ENCODE measurements at regions not wholly inside any gene's neighbourhood (a gene's known extent, or its start where the extent isn't known, plus 50 kb on each side); places are given as distances from the start of the nearest gene placed in this dataset.
"Not testable (repeated sequence)": the region's sequence is repeated elsewhere in the genome, so short reads cannot be mapped to it uniquely, and the experiment has no call there.

DNA sequence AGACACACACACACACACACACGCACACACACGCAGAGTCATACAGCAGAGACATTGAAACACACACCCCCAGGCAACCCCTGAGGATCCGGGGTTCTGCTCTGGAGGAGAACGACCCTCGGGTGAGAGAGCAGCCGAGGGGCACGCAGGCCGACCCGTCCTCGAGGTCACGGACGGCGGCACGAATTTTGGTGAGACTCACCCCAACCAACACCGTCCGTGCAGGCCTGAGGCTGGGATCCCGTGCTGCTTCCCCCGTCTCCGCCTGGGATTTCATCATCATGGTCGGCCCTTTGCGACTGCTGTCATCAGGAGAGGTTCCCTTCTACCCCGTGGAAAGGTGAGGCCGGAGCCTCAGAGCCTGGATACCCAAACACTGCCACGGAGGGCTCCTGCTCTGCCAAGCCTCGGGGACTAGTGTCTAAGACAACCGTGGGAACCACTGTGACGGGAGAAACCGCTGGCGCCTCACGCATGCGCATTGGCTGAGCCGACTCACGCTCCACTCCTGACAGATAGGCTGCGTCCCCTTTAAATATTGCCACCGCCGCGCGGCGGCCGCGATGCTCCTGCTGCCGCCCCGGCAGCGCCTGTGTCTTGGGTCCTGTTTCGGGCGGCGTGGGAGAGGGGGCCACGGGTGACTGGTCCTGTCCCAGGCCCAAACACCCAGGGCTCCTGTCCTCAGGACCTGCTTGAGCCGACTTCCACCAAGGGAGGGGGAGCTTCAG lies 699.1 kb upstream of the TPTE start:
- H3K4me1 Mint-ChIP-seq (ENCODE audit: low read depth); H3K4me3 Mint-ChIP-seq; DNase-seq; H3K27ac Mint-ChIP-seq; intact Hi-C loops (cut with micrococcal nuclease); H3K36me3 Mint-ChIP-seq (ENCODE audit: low read depth); H3K9me3 Mint-ChIP-seq; CTCF ChIA-PET; H3K27me3 Mint-ChIP-seq (ENCODE audit: low read depth): not testable (repeated sequence)

DNA sequence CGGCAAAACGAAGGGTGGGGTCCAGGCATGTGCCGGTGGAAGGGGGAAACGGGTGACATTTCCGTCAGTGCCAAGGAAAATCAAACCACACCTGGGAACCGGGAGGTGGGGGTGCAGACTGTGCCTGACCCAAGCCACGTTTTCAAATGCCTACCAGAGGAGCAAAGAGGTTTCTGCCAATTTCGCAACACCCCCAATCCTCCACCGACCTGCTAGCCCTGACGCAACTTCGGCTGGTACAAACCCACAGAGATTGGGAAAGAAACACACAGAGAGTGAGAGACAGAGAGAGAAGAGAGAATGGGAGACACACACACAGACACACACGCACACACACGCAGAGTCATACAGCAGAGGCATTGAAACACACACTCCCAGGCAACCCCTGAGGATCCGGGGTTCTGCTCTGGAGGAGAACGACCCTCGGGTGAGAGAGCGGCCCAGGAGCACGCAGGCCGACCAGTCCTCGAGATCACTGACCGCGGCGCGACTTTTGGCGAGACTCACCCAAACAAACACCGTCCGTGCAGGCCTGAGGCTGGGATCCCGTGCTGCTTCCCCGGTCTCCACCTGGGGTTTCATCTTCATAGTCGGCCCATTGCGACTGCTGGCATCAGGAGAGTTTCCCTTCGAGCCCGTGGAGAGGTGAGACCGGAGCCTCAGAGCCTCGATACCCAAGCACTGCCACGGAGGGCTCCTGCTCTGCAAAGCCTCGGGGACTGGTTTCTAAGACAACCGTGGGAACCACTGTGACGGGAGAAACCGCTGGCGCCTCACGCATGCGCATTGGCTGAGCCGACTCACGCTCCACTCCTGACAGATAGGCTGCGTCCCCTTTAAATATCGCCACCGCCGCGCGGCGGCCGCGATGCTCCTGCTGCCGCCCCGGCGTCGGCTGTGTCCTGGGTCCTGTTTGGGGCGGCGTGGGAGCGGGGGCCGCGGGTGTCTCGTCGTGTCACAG lies 697.9 kb upstream of the TPTE start:
- H3K27me3 Mint-ChIP-seq (ENCODE audit: low read depth); H3K36me3 Mint-ChIP-seq (ENCODE audit: low read depth); DNase-seq; H3K4me1 Mint-ChIP-seq (ENCODE audit: low read depth); CTCF ChIA-PET; H3K4me3 Mint-ChIP-seq; intact Hi-C loops (cut with micrococcal nuclease); H3K27ac Mint-ChIP-seq; H3K9me3 Mint-ChIP-seq: not testable (repeated sequence)

GRCh38 chr21:9830801-9831200 lies 690.6 kb upstream of the TPTE start:
- intact Hi-C loops (cut with micrococcal nuclease); H3K36me3 Mint-ChIP-seq (ENCODE audit: low read depth); H3K27me3 Mint-ChIP-seq (ENCODE audit: low read depth); H3K4me3 Mint-ChIP-seq; H3K4me1 Mint-ChIP-seq (ENCODE audit: low read depth); H3K9me3 Mint-ChIP-seq; CTCF ChIA-PET; DNase-seq; H3K27ac Mint-ChIP-seq: not testable (repeated sequence)

- H3K36me3 Mint-ChIP-seq (ENCODE audit: low read depth); H3K9me3 Mint-ChIP-seq; DNase-seq: not testable (repeated sequence)
These were observed 688.6 kb upstream of the TPTE start for GRCh38 chr21:9832751-9833150.

DNA sequence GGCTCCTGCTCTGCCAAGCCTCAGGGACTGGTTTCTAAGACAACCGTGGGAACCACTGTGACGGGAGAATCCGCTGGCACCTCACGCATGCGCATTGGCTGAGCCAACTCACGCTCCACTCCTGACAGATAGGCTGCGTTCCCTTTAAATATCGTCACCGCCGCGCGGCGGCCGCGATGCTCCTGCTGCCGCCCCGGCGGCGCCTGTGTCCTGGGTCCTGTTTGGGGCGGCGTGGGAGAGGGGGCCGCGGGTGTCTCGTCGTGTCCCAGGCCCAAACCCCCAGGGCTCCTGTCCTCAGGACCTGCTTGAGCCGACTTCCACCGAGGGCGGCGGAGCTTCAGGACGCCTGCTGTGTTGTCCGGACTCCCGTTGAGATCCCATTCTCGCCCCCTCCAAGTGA lies 684.8 kb upstream of the TPTE start:
- intact Hi-C loops (cut with micrococcal nuclease); DNase-seq; H3K4me1 Mint-ChIP-seq (ENCODE audit: low read depth); H3K36me3 Mint-ChIP-seq (ENCODE audit: low read depth); H3K27me3 Mint-ChIP-seq (ENCODE audit: low read depth); H3K4me3 Mint-ChIP-seq; H3K27ac Mint-ChIP-seq; CTCF ChIA-PET: not testable (repeated sequence)
- H3K9me3 Mint-ChIP-seq: peaks cover 12% of the 10 kb centered on the region

More at GRCh38 chr21:9832751-9833150, 688.6 kb upstream of the TPTE start:
- H3K27me3 Mint-ChIP-seq (ENCODE audit: low read depth); intact Hi-C loops (cut with micrococcal nuclease); H3K27ac Mint-ChIP-seq; H3K4me3 Mint-ChIP-seq; CTCF ChIA-PET; H3K4me1 Mint-ChIP-seq (ENCODE audit: low read depth): not testable (repeated sequence)

DNA sequence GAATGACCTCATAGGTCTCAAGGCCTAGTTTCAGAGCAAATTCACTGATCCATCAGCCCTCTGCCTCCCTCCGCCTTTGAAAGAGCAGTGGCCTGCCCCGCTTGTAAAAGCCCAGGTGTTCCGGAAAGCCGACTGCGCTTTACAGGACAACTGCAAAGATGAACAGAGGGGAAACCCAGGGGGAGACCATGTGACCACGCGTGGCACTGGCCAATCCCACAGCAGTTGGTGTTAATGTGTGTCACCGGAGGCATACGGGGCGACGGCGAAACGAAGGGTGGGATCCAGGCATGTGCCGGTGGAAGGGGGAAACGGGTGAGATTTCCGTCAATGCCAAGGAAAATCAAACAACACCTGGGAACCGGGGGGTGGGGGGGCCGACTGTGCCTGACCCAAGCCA lies 684.4 kb upstream of the TPTE start:
- H3K4me1 Mint-ChIP-seq (ENCODE audit: low read depth); intact Hi-C loops (cut with micrococcal nuclease); H3K27ac Mint-ChIP-seq; H3K4me3 Mint-ChIP-seq; CTCF ChIA-PET; H3K36me3 Mint-ChIP-seq (ENCODE audit: low read depth); DNase-seq; H3K27me3 Mint-ChIP-seq (ENCODE audit: low read depth): not testable (repeated sequence)
- H3K9me3 Mint-ChIP-seq: peaks cover 12% of the 10 kb centered on the region

DNA sequence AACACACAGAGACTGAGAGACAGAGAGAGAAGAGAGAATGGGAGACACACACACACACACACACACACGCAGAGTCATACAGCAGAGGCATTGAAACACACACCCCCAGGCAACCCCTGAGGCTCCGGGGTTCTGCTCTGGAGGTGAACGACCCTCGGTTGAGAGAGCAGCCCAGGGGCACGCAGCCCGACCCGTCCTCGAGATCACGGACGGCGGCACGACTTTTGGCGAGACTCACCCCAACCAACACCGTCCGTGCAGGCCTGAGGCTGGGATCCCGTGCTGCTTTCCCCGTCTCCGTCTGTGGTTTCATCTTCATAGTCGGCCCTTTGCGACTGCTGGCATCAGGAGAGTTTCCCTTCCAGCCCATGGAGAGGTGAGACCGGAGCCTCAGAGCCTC lies 683.9 kb upstream of the TPTE start:
- DNase-seq; CTCF ChIA-PET; H3K36me3 Mint-ChIP-seq (ENCODE audit: low read depth); H3K27ac Mint-ChIP-seq; intact Hi-C loops (cut with micrococcal nuclease); H3K4me3 Mint-ChIP-seq; H3K4me1 Mint-ChIP-seq (ENCODE audit: low read depth); H3K27me3 Mint-ChIP-seq (ENCODE audit: low read depth): not testable (repeated sequence)
- H3K9me3 Mint-ChIP-seq: peaks cover 12% of the 10 kb centered on the region

DNA sequence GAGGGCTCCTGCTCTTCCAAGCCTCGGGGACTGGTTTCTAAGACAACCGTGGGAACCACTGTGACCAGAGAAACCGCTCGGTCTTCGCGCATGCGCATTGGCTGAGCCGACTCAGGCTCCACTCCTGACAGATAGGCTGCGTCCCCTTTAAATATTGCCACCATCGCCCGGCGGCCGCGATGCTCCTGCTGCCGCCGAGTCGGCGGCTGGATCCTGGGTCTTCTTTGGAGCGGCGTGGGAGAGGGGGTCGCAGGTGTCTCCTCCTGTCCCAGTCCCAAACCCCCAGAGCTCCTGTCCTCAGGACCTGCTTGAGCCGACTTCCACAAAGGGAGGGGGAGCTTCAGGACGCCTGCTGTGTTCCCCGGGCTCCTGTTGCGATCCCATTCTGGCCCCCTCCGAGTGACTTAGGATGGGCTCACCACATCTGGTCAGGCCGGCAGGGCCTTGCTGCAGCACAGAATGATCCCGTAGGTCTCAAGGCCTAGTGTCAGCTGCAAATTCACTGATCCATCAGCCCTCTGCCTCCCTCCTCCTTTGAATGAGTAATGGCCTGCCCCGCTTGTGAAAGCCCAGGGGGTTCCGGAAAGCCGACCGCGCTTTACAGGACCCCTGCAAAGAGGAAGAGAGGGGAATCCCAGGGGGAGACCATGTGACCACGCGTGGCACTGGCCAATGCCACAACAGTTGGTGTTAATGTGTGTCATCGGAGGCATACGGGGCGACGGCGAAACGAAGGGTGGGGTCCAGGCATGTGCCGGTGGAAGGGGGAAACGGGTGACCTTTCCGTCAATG lies 683.2 kb upstream of the TPTE start:
- DNase-seq: no peak
- Mint-ChIP-seq H3K4me1 (ENCODE audit: low read depth) (no peaks in the 10 kb centered on the region), H3K27me3 (ENCODE audit: low read depth) (no peaks in the 10 kb centered on the region), H3K4me3 (no peak overlapping the region), H3K36me3 (ENCODE audit: low read depth) (peaks cover 1% of the 10 kb centered on the region), H3K9me3 (peaks cover 12% of the 10 kb centered on the region), H3K27ac (no peak overlapping the region)
- CTCF ChIA-PET: no interaction called here
- intact Hi-C loops (cut with micrococcal nuclease): no loop called here

DNA sequence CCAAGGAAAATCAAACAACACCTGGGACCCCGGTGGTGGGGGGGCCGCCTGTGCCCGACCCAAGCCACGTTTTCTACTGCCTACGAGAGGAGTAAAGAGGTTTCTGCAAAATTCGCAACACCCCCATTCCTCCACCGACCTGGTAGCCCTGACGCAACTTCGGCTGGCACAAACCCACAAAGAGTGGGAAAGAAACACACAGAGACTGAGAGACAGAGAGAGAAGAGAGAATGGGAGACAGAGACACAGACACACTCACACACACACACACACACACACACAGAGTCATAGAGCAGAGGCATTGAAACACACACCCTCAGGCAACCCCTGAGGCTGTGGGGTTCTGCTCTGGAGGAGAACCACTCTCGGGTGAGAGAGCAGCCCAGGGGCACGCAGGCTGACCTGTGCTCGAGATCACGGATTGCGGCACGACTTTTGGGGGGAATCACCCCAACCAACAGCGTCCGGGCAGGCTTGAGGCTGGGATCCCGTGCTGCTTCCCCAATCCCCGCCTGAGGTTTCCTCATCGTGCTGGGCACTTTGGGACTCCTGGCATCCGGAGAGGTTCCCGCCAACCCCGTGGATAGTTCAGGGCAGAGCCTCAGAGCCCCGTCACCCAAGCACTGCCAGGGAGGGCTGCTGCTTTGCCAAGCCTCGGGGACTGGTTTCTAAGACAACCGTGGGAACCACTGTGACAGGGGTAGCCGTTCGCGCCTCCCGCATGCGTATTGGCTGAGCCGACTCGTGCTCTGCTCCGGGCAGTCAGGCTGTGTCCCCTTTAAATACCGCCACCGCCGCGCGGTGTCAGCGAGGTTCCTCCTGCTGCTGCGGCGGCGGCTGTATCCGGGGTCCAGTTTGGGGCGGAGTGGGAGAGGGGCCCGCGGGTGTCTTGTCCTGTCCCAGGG lies 682.4 kb upstream of the TPTE start:
- Mint-ChIP-seq H3K27me3 (ENCODE audit: low read depth) (no peaks in the 10 kb centered on the region), H3K36me3 (ENCODE audit: low read depth) (peaks cover 1% of the 10 kb centered on the region), H3K9me3 (peaks cover 12% of the 10 kb centered on the region), H3K4me1 (ENCODE audit: low read depth) (no peaks in the 10 kb centered on the region), H3K4me3 (no peak overlapping the region), H3K27ac (no peak overlapping the region)
- no peak for DNase-seq
- intact Hi-C loops (cut with micrococcal nuclease): no loop called here
- CTCF ChIA-PET: no interaction called here

GRCh38 chr21:9844106-9844505 lies 677.3 kb upstream of the TPTE start:
- H3K4me3 Mint-ChIP-seq; H3K4me1 Mint-ChIP-seq (ENCODE audit: low read depth); DNase-seq; H3K9me3 Mint-ChIP-seq; intact Hi-C loops (cut with micrococcal nuclease); H3K27ac Mint-ChIP-seq; H3K27me3 Mint-ChIP-seq (ENCODE audit: low read depth); H3K36me3 Mint-ChIP-seq (ENCODE audit: low read depth); CTCF ChIA-PET: not testable (repeated sequence)

DNA sequence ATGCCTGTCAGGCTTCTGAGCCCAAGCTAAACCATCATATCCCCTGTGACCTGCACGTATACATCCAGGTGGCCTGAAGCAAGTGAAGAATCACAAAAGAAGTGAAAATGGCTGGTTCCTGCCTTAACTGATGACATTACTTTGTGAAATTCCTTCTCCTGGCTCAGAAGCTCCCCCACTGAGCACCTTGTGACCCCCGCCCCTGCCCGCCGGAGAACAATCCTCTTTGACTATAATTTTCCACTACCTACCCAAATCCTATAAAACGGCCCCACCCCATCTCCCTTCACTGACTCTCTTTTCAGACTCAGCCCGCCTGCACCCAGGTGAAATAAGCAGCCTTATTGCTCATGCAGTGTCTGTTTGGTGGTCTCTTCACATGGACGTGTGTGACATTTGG lies 673.9 kb upstream of the TPTE start:
- H3K27me3 Mint-ChIP-seq (ENCODE audit: low read depth); CTCF ChIA-PET; H3K27ac Mint-ChIP-seq: not testable (repeated sequence)

DNA sequence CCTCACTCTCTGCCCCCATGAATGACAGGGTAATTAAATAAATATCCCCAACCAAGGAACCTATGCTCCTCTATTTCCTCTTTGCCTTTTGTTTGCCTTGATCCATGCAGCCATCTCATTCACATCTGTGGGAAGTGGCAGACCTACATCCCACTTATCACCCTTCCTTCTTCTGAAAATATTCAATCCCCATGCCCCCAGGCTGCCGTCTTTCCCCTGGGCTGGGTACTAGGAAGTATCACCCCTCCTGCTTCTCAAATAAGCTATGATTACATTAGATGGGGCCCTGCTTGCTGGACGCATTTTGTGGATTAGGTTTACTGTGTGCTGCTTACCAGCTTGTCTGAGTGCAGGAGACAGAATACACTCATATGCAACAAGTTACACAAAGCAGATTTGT lies 670.2 kb upstream of the TPTE start:
- intact Hi-C loops (cut with micrococcal nuclease); H3K36me3 Mint-ChIP-seq (ENCODE audit: low read depth); DNase-seq; H3K4me1 Mint-ChIP-seq (ENCODE audit: low read depth); H3K4me3 Mint-ChIP-seq; H3K27ac Mint-ChIP-seq; H3K9me3 Mint-ChIP-seq; H3K27me3 Mint-ChIP-seq (ENCODE audit: low read depth); CTCF ChIA-PET: not testable (repeated sequence)

More for the DNA sequence above, 673.9 kb upstream of the TPTE start:
- DNase-seq; intact Hi-C loops (cut with micrococcal nuclease); H3K36me3 Mint-ChIP-seq (ENCODE audit: low read depth); H3K9me3 Mint-ChIP-seq; H3K4me1 Mint-ChIP-seq (ENCODE audit: low read depth); H3K4me3 Mint-ChIP-seq: not testable (repeated sequence)
